Astrocyte (in vitro differentiated cells and primary cell): ENCODE measurements at regions not wholly inside any gene's neighbourhood (a gene's known extent, or its start where the extent isn't known, plus 50 kb on each side); places are given as distances from the start of the nearest gene placed in this dataset.

Source experiments
- DNase-seq: peaks from one replicate; pipeline ENCODE4 v3.0.0-alpha.2; 2010; ENCODE audit warnings: low read depth
- FAIRE-seq: peaks from 2 replicates; lab custom pipeline; 2011; peaks lifted over from hg19 to GRCh38; lab: Jason Lieb, UNC
- H2AFZ ChIP-seq: 2 replicates; pipeline ENCODE4 v1.6.0; 2012; ENCODE audit warnings: low read depth, low read length, inconsistent platforms
- H3K27ac ChIP-seq: 2 replicates; pipeline ENCODE4 v1.5.1; 2011; ENCODE audit warnings: low read depth, low read length, inconsistent platforms
- H3K27me3 ChIP-seq: 2 replicates; pipeline ENCODE4 v1.6.0; 2011; ENCODE audit warnings: low read length, inconsistent platforms; ENCODE audit not compliant: insufficient read depth
- H3K36me3 ChIP-seq: 2 replicates; pipeline ENCODE4 v1.5.1; 2011; ENCODE audit warnings: low read length, inconsistent platforms; ENCODE audit not compliant: insufficient read depth
- H3K4me1 ChIP-seq: 2 replicates; pipeline ENCODE4 v1.5.1; 2011; ENCODE audit warnings: low read length, inconsistent platforms; ENCODE audit not compliant: insufficient read depth
- H3K4me2 ChIP-seq: 2 replicates; pipeline ENCODE4 v1.6.0; 2012; ENCODE audit warnings: low read length, inconsistent platforms
- H3K4me3 ChIP-seq: 2 replicates; pipeline ENCODE4 v1.5.1; 2011; ENCODE audit warnings: low read depth, mild to moderate bottlenecking, low read length, inconsistent platforms; ENCODE audit not compliant: insufficient read depth
- H3K79me2 ChIP-seq: 2 replicates; pipeline ENCODE4 v1.6.0; 2012; ENCODE audit warnings: mild to moderate bottlenecking, low read length, inconsistent platforms; ENCODE audit not compliant: insufficient read depth
- H3K9ac ChIP-seq: 2 replicates; pipeline ENCODE4 v1.6.0; 2012; ENCODE audit warnings: mild to moderate bottlenecking, low read length, inconsistent platforms
- H3K9me3 ChIP-seq: 2 replicates; pipeline ENCODE4 v1.5.1; 2012; ENCODE audit warnings: low read depth, mild to moderate bottlenecking, low read length, inconsistent platforms; ENCODE audit not compliant: insufficient read depth
- H4K20me1 ChIP-seq: 2 replicates; pipeline ENCODE4 v1.6.0; 2012; ENCODE audit warnings: low read length, inconsistent platforms; ENCODE audit not compliant: insufficient read depth
- H3K27ac Mint-ChIP-seq: one replicate; pipeline ENCODE4 v1.8.0; 2021; ENCODE audit warnings: mild to moderate bottlenecking, mixed read lengths; ENCODE audit not compliant: unreplicated experiment
- H3K27me3 Mint-ChIP-seq: one replicate; pipeline ENCODE4 v1.8.0; 2021; ENCODE audit warnings: low read depth, mixed read lengths; ENCODE audit not compliant: unreplicated experiment
- H3K36me3 Mint-ChIP-seq: one replicate; pipeline ENCODE4 v1.8.0; 2021; ENCODE audit warnings: low read depth, mixed read lengths; ENCODE audit not compliant: unreplicated experiment
- H3K4me1 Mint-ChIP-seq: one replicate; pipeline ENCODE4 v1.8.0; 2021; ENCODE audit warnings: low read depth, mixed read lengths; ENCODE audit not compliant: unreplicated experiment
- H3K4me3 Mint-ChIP-seq: one replicate; pipeline ENCODE4 v1.8.0; 2021; ENCODE audit warnings: mild to moderate bottlenecking, moderate library complexity, mixed read lengths; ENCODE audit not compliant: unreplicated experiment
- H3K9me3 Mint-ChIP-seq: one replicate; pipeline ENCODE4 v1.8.0; 2021; ENCODE audit warnings: mild to moderate bottlenecking, mixed read lengths; ENCODE audit not compliant: unreplicated experiment
- EZH2 ChIP-seq: IDR thresholded peaks from 2 replicates; pipeline ENCODE4 v1.6.1; 2012; ENCODE audit warnings: mild to moderate bottlenecking, low read length, inconsistent platforms; ENCODE audit not compliant: insufficient read depth
- TF ChIP-seq, protein P1 (sequence below): IDR thresholded peaks from 2 replicates; pipeline ENCODE4 v1.5.1; 2011; ENCODE audit warnings: low read depth, mild to moderate bottlenecking, inconsistent platforms, low read length, moderate library complexity; ENCODE audit not compliant: insufficient read depth

DNA sequence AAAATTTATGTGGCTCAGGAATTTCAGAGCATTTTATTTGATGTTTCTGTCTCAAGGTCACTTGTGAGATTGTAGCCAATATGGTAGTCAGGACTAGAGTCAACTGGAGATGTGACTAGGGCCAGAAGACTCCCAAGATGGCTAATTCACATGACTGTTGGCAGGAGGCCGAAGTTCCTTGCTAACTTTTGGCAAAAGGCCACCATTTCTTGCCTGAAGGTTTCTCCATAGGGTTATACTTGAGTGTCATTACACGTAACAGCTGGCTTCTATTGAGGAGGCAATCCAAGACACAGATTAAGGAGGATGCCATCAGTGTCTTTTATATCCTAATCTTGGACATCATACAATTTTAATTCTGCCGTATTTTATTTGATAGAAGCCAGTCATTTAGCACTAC, 162.3 kb upstream of the MAOA start:
- Histone ChIP-seq H3K27ac (no peak overlapping the region), H3K9me3 (no peaks in the 10 kb centered on the region), H2AFZ (no peak overlapping the region), H3K4me3 (no peak overlapping the region), H3K27me3 (no peaks in the 10 kb centered on the region), H3K4me1 (no peaks in the 10 kb centered on the region), H3K4me2 (no peak overlapping the region), H3K9ac (no peak overlapping the region), H3K36me3 (no peaks in the 10 kb centered on the region), H4K20me1 (no peaks in the 10 kb centered on the region), H3K79me2 (no peaks in the 10 kb centered on the region)
- no peak overlapping the region for H3K4me3 Mint-ChIP-seq
- H3K4me1 Mint-ChIP-seq: no peaks in the 10 kb centered on the region
- no peak overlapping the region for H3K27ac Mint-ChIP-seq
- H3K9me3 Mint-ChIP-seq: no peaks in the 10 kb centered on the region
- DNase-seq (no peak), FAIRE-seq (no peak)
- no peaks in the 10 kb centered on the region for H3K27me3 Mint-ChIP-seq
- H3K36me3 Mint-ChIP-seq: no peaks in the 10 kb centered on the region
- no peak for TF ChIP-seq EZH2
- TF ChIP-seq, protein P1, sequence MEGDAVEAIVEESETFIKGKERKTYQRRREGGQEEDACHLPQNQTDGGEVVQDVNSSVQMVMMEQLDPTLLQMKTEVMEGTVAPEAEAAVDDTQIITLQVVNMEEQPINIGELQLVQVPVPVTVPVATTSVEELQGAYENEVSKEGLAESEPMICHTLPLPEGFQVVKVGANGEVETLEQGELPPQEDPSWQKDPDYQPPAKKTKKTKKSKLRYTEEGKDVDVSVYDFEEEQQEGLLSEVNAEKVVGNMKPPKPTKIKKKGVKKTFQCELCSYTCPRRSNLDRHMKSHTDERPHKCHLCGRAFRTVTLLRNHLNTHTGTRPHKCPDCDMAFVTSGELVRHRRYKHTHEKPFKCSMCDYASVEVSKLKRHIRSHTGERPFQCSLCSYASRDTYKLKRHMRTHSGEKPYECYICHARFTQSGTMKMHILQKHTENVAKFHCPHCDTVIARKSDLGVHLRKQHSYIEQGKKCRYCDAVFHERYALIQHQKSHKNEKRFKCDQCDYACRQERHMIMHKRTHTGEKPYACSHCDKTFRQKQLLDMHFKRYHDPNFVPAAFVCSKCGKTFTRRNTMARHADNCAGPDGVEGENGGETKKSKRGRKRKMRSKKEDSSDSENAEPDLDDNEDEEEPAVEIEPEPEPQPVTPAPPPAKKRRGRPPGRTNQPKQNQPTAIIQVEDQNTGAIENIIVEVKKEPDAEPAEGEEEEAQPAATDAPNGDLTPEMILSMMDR: no peak

DNA sequence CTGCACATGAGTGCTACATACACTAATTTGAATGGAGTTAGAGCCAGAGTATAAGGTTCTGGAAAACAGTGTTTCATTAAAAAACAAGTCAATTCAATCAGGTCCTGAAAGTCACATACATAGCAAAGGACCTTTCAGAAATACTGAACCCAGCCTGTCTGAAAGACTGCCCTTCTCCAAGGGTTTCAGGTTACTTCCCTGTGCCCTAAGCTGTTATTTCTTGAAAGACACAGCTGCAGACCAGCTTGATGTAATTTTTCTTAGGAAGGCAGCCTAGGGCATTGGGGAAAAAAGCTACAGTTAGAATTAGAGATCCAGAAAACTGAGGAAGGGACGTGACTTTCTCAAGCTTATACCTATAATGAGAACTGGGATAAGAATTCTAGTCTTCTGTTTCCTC, 155.9 kb upstream of the MAOA start:
- no peaks in the 10 kb centered on the region for H3K79me2 ChIP-seq
- FAIRE-seq: peak; percentile 88
- Mint-ChIP-seq H3K9me3 (no peaks in the 10 kb centered on the region), H3K36me3 (no peaks in the 10 kb centered on the region), H3K27ac (no peak overlapping the region), H3K27me3 (no peaks in the 10 kb centered on the region), H3K4me3 (no peak overlapping the region), H3K4me1 (peaks cover 4% of the 10 kb centered on the region)
- no peak overlapping the region for H3K4me3 ChIP-seq
- DNase-seq: no peak
- no peaks in the 10 kb centered on the region for H3K36me3 ChIP-seq
- no peak overlapping the region for H2AFZ ChIP-seq
- no peaks in the 10 kb centered on the region for H4K20me1 ChIP-seq
- TF ChIP-seq, protein P1: no peak
- no peak for TF ChIP-seq EZH2
- no peaks in the 10 kb centered on the region for H3K9me3 ChIP-seq
- H3K27me3 ChIP-seq: no peaks in the 10 kb centered on the region
- no peak overlapping the region for H3K9ac ChIP-seq
- H3K27ac ChIP-seq: no peak overlapping the region
- no peaks in the 10 kb centered on the region for H3K4me1 ChIP-seq
- no peak overlapping the region for H3K4me2 ChIP-seq

DNA sequence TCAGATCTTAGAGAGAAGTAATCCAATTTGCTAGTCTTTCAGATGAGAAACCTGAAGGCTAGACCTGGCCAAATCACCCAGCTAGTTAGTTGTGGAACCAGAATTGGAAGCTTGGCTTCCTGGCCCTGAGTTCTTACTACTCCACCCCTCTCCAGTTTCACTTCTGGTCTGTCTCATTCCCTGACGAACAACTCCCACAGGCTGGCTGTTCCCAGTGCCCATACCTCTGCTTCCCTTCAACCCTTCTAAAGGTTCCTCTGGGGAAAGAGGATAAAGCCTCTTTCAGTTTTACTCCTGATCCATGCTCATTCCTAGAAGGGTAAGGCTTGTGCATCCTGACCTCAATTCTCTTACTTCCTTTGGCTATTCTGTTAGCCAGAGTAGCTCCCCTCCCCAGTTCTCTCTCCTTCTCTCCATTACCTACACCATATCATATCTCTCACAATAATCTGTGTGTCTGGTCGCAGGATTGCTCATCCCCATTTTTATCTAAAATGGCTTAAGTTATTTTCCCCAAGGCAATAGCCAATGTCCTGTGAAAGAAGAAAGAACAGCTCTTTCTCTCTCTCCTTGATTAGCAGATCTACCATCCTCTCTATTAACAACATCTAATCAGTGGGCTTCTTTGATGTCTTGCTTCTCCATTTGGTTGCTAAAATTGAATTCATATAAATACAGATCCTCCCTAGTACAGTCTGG, 155.0 kb upstream of the MAOA start:
- H3K79me2 ChIP-seq: no peaks in the 10 kb centered on the region
- no peaks in the 10 kb centered on the region for H3K36me3 ChIP-seq
- TF ChIP-seq EZH2: no peak
- TF ChIP-seq, protein P1: no peak
- H3K9me3 Mint-ChIP-seq: no peaks in the 10 kb centered on the region
- no peaks in the 10 kb centered on the region for H3K27me3 ChIP-seq
- no peaks in the 10 kb centered on the region for H3K4me1 ChIP-seq
- no peak overlapping the region for H3K4me2 ChIP-seq
- DNase-seq (no peak), FAIRE-seq (peak; percentile 39)
- no peaks in the 10 kb centered on the region for H3K27me3 Mint-ChIP-seq
- no peak overlapping the region for H3K9ac ChIP-seq
- no peak overlapping the region for H2AFZ ChIP-seq
- H3K27ac Mint-ChIP-seq: no peak overlapping the region
- no peaks in the 10 kb centered on the region for H4K20me1 ChIP-seq
- H3K4me3 ChIP-seq: no peak overlapping the region
- no peak overlapping the region for H3K4me3 Mint-ChIP-seq
- no peaks in the 10 kb centered on the region for H3K36me3 Mint-ChIP-seq
- no peaks in the 10 kb centered on the region for H3K9me3 ChIP-seq
- peaks cover 7% of the 10 kb centered on the region for H3K4me1 Mint-ChIP-seq
- no peak overlapping the region for H3K27ac ChIP-seq
